GM18870 (cell line): ENCODE measurements at regions not wholly inside any gene's neighbourhood (a gene's known extent, or its start where the extent isn't known, plus 50 kb on each side); places are given as distances from the start of the nearest gene placed in this dataset.

Source experiments
- ATAC-seq: cut with Tn5 transposase; IDR thresholded peaks from one replicate; pipeline ENCODE4 v1.9.1; 2021; ENCODE audit warnings: moderate library complexity; ENCODE audit not compliant: unreplicated experiment

DNA sequence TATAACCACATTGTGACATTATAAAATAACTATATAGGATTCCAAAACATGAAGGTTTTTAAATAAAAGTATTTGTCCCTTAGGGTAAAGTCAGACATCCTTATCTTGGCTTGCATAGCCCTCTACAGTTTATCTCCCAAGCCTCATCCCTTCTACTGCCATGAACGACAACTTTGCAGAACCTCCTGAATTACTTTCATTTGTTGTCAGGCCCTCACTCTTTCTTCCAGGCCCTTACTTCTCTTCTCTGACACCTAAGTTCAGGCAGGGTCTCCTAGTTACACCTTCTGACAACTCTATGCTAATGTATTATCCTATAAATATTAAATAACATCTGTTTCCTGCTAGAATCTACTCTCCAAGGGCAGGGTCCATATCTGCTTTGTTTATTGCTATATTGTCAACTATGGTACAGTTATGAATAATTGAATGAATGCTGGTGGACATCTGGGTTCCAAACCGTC is 115.7 kb upstream of the MDM1 start:
- no peak for ATAC-seq

GRCh38 chr12:68449196-68449595 is 117.0 kb upstream of the MDM1 start:
- ATAC-seq = no peak

GRCh38 chr12:68450947-68451260 is 118.7 kb upstream of the MDM1 start:
- no peak for ATAC-seq

DNA sequence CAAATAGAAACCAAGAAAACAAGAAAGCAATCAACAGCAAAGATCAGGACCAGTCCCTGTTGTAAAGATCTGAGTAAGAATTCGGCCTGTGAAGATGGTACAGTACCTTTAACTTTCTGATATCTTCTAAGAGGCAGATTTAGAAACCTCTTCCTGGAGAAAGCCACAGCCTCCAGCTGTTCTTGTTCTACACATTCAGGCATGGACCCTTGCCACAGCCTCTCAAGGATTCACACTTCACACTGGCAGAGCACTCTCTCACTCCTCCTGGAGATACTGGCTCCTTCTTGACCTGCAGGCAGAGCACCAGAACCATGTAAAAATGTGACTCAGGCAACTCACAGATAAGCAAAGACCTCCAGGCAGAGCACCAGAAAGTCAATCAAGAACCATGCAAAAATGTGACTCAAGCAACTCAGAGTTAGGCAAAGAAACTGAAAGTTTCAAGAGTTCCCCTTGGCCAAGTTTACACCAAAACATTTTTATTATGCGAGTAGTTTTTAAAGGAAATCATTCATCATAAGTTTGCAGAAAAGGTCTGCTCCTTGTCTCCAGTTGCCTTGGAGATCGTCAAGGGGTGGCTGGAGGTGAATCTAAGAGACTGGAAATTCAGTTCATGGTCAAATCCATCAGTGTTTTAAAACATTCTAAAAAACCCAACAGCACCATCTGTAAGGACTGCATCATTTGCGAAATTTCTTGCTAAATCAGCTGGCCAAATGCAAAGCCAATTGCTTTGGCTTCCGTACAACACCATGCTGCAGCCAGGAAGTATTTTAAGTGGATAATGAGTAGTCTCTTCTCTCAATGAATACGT is 119.3 kb upstream of the MDM1 start:
- ATAC-seq = peak; percentile 70

DNA sequence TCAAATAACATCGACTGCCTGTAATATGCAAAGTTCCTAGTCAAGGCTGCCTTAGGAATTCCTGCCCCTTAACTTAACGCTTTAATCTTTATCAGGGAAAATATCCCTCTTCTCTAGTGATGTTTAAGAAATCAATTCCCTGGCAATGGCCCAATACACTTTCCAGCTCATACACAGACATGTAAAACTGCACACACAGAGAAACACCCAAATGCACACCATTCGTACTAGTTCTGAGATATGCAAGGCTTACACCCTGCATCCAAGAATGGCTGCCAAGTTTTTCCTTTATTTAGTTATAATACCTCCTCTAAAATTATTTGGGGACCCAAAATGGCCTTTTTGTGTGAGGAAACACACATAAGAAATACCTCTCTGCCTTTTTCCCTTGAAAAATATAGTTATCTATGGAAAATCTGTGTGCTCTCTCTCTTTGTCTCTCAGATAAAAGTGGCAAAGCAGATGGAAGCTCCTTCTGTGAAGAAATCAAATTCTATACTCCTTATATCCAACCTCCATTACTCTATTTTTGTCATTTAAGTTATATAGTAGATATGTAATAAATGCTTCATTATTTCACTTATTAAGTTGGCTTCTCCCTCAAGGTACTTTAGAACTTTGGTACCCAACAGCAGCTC is 120.0 kb upstream of the MDM1 start:
- no peak for ATAC-seq

GRCh38 chr12:68453278-68453677 is 121.1 kb upstream of the MDM1 start:
- no peak for ATAC-seq

GRCh38 chr12:68453876-68454275 is 121.7 kb upstream of the MDM1 start:
- ATAC-seq = no peak

GRCh38 chr12:68454892-68455291 is 122.7 kb upstream of the MDM1 start:
- no peak for ATAC-seq

- no peak for ATAC-seq
Measured at GRCh38 chr12:68455691-68456345, 123.7 kb upstream of the MDM1 start.

GRCh38 chr12:68458866-68459265 is 126.7 kb upstream of the MDM1 start:
- ATAC-seq = no peak

GRCh38 chr12:68460236-68460635 is 128.1 kb upstream of the MDM1 start:
- ATAC-seq = no peak

DNA sequence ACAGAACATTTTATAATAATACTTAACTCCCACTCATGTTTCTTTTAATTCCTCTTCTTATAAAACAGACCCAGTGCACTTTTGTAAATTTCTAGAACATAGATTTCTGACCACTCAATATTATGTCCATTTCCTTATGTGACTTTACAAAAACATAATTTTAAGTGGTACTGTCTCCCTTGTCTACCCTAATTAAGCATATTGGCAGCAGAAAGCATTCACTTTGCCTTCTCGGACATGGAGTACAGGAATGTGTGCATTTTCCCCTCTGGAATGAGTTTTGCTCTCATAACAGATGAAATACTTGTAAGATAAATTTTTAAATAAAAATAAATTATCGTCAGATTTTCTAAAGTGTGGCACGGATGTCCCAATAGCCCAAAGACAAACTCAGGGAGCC is 129.5 kb upstream of the MDM1 start:
- ATAC-seq = no peak

- no peak for ATAC-seq
Measured at GRCh38 chr12:68462803-68463202, 130.6 kb upstream of the MDM1 start.

DNA sequence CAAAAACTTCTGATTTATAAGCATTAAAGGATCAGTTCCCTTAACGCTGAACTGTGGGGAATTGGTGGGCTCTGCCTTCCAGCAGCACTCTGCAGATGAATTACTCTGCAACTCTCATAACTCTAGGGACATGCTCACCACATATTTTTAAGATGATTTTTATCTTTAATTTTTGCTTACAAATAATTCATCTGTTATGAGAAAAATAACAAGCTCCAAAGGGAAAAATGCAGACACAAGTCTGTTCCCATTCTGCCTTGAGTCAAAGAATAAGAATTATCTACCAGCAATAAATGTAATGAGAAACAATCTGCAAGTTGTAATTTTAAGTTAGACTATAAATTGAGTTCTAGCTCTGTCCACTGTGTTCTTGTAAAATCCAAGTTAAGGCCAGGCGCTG is 133.1 kb upstream of the MDM1 start:
- no peak for ATAC-seq

DNA sequence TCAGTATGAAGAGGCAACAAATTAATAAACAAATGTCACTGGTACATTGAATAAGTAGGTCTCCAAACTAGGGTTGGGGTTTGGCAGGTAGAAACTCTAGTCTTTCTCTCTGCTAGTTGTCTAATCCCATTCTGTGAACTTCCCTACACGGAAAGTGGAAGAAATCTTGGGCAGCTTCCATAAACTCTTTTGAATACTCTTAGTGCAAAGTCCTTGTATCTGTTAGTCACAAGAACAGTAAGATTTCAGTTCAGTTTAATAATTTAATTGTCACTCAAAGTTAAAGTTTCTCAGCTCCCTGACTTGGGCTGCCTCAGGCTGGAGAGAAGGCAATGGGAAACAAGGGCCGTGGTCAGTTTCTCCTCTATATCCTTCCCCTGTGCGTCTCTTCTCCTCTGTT is 135.4 kb upstream of the MDM1 start:
- ATAC-seq = no peak

- no peak for ATAC-seq
Measured at GRCh38 chr12:68468036-68468435, 135.9 kb upstream of the MDM1 start.

DNA sequence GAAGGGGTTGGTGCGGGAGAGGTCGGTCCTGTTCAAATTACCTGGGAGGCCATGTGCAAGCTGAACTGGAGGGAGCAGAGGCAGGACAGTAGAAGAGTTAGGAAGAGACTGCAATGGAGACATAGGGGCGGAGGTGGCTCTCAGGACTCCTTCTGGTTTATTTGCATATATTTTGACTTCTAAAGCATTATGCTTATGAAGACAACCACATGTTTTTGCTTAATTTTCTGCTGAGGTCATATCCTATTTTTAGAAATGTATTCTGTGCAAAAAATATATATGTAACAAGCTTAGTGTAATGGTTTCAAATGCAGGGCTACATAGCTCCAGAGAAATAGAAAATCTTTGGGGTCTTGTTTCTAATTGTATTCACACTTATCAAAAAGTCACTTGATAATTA is 137.0 kb upstream of the MDM1 start:
- no peak for ATAC-seq

DNA sequence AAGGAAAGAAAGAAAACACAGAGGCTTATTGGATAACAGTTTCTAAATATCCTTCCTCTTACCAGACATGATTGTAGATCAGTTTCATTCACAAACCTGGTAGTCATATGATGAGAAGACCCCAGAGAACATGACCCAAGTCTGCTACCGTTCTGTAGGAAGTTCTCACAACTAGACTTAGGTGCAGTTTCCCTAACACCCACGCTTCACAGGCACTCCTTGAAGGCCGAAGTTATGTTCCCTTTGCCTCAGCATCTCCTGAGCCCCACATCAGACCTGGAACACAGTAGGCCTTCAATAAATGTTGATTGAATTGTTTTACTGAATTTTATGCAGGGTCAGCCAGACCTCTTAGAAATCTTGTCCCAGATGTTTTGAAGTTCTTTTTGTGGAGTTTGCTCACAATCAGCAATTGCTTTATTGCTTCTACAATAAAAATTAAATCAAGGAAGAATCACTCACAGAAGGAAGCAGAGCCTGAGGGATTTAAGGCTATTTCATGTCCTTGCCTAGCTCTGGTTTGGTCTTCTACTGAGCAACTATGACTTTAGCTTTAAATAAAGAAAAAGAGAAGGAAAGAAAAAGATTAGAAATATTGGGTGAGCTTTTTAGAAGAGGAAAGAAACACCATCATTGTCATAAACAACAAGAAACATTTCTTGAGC is 138.6 kb upstream of the MDM1 start:
- no peak for ATAC-seq

DNA sequence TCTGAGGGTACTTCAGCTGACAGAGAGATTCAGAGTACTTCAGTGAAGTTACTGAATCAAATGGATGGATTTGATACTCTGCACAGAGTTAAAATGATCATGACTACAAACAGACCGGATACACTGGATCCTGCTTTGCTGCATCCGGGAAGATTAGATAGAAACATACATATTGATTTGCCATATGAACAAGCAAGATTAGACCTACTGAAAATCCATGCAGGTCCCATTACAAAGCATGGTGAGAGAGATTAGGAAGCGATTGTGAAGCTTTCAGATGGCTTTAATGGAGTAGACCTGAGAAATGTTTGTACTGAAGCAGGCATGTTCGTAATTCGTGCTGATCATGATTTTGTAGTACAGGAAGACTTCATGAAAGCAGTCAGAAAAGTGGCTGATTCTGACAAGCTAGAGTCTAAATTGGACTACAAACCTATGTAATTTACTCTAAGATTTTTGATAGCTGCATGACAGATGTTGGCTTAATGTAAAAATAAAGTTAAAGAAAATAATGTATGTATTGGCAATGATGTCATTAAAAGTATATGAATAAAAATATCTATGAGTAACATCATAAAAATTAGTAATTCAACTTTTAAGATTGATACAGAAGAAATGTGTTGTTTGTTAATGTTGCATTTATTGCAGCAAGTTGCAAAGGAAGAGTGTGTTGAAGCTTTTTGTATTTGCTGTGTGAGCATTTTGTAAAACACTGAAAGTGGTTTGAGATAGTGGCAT is 136.1 kb upstream of the RAP1B start:
- no peak for ATAC-seq

DNA sequence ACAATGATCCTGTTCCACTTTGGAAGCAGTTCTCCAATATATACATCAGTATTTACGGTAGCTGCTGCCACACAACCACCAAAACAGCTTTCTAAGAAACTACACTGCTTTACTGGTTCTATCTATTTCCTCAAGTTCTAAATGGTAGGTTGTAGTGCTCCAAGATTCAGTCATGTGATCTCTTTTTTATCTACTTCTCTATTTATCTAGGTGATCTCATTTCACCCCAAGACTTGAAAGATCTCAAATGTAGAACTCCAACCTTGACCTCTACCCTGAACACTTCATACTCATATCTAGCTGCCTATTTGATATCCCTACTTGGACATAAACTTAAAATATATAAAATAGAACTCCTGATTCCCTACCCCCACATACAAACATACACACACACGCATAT is 133.9 kb upstream of the RAP1B start:
- no peak for ATAC-seq

DNA sequence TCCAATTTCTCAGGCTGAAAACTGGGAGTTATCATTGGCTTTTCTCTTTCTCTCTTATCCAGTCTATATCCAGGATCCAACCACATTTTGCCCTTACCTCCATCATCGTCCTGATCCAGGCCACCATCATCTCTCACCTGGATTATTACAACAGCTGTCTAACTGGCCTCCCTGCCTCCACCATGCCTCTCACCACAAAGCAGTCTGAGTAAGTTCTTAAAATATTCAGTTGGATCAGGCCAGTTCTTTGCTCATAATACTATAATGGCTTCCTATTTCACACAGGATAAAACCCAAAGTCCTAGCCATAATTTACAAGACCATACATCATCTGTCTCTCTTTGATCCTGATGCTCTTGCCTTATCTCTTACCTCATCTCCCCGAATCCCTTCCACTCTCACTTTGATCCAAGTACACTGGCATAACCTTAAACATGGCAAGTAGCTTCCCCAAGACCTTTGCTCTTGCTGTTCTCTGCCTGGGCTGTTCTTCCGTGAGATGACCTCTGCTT is 133.4 kb upstream of the RAP1B start:
- no peak for ATAC-seq
